ENCODE measurements at regions not wholly inside any gene's neighbourhood (a gene's known extent, or its start where the extent isn't known, plus 50 kb on each side); places are given as distances from the start of the nearest gene placed in this dataset.

DNA sequence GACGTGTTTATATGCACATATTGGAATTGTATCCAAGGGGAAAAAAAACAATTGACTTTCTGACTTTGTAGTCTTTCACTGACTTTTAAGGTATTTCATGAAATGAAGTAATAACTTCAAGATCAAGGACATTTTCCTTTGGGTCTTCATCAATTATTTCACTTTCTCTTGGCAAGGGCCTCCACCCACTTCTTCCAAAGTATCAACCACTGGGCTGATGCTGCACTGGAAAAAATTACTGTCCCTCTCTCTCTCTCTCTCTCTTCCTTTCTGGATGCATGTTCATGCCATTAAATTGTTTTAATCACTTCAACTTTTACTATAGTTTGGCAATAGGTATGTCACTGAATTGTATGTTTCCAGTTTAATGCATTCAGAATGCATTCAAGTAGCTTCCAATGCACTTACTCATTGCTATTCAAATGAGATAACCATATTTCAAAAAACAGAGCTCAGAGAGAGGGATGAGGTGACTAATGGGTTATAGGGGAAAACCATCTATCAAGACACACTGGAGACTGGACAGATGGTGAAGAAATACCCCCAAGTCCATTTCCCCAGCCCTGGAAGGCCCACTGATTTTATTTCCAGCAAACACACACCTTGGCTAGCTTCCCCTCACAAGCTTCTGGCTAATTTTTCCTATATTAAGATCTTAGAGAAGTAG lies 585.3 kb downstream of the EBF1 start:
- no peak for DNase-seq (ENCODE audit: low read depth in 1 of 2, low spot score in 1 of 2)
- peaks cover 2% of the 10 kb centered on the region for H3K27me3 ChIP-seq (ENCODE audit: insufficient read depth, poor library complexity, severe bottlenecking)
- no peak overlapping the region for H3K27ac ChIP-seq (replicated peaks)
- TF ChIP-seq, protein P1, sequence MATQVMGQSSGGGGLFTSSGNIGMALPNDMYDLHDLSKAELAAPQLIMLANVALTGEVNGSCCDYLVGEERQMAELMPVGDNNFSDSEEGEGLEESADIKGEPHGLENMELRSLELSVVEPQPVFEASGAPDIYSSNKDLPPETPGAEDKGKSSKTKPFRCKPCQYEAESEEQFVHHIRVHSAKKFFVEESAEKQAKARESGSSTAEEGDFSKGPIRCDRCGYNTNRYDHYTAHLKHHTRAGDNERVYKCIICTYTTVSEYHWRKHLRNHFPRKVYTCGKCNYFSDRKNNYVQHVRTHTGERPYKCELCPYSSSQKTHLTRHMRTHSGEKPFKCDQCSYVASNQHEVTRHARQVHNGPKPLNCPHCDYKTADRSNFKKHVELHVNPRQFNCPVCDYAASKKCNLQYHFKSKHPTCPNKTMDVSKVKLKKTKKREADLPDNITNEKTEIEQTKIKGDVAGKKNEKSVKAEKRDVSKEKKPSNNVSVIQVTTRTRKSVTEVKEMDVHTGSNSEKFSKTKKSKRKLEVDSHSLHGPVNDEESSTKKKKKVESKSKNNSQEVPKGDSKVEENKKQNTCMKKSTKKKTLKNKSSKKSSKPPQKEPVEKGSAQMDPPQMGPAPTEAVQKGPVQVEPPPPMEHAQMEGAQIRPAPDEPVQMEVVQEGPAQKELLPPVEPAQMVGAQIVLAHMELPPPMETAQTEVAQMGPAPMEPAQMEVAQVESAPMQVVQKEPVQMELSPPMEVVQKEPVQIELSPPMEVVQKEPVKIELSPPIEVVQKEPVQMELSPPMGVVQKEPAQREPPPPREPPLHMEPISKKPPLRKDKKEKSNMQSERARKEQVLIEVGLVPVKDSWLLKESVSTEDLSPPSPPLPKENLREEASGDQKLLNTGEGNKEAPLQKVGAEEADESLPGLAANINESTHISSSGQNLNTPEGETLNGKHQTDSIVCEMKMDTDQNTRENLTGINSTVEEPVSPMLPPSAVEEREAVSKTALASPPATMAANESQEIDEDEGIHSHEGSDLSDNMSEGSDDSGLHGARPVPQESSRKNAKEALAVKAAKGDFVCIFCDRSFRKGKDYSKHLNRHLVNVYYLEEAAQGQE (IDR thresholded peaks at IDR 0.05; ENCODE audit: insufficient replicate concordance, low read depth) = no peak
- H3K4me3 ChIP-seq (replicated peaks; ENCODE audit: insufficient read depth, low read length) = no peak overlapping the region

DNA sequence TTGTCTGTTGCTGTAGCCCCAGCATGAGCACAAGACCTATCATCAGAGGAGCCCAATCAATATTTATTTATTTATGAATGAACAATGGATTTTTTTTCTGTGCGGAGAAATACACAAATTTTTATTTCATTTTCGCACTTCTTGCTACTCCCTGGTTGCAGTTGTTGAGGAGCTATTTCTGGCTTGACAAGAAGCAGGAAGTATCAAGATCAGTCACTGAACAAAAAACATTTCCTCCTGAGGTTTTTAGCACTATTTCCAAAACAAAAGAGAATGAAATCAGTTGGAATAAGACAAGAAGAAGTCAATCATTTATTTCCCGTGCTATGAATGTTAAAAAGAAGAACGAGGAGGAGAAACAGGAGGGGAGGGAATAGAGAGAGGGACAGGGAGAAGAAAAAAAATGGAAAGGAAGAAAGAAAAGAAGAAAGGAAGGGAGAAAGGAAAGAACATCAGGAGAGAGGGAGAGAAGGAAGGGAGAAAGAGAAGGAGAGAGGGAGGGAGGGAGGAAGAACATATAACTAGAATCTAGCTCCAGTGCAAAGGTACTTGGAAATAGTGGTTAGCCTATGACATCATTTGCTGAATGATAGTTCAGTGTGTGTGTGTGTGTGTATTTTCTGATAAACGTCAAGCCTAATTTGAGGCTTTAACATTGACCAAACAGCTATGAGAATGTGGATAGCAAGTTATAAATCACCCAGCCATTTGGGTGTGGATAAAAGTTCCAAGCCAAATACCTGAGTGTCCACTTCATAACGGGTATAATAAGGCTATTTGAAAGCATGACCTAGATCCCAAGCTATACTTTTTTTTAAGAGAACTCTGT lies 586.0 kb downstream of the EBF1 start:
- DNase-seq (ENCODE audit: low read depth in 1 of 2, low spot score in 1 of 2) = no peak
- Histone ChIP-seq H3K27me3 (ENCODE audit: insufficient read depth, poor library complexity, severe bottlenecking) (peaks cover 2% of the 10 kb centered on the region), H3K4me3 (replicated peaks; ENCODE audit: insufficient read depth, low read length) (no peak overlapping the region), H3K27ac (replicated peaks) (no peak overlapping the region)
- TF ChIP-seq POLR2AphosphoS5 (IDR thresholded peaks at IDR 0.05; ENCODE audit: low read depth) (no peak), SPI1 (IDR thresholded peaks at IDR 0.05; ENCODE audit: borderline replicate concordance, low read depth) (no peak), GABPA (IDR thresholded peaks at IDR 0.05; ENCODE audit: low read depth) (no peak)
- TF ChIP-seq, protein P1 (IDR thresholded peaks at IDR 0.05; ENCODE audit: insufficient replicate concordance, low read depth) = no peak
- TF ChIP-seq, protein P2, sequence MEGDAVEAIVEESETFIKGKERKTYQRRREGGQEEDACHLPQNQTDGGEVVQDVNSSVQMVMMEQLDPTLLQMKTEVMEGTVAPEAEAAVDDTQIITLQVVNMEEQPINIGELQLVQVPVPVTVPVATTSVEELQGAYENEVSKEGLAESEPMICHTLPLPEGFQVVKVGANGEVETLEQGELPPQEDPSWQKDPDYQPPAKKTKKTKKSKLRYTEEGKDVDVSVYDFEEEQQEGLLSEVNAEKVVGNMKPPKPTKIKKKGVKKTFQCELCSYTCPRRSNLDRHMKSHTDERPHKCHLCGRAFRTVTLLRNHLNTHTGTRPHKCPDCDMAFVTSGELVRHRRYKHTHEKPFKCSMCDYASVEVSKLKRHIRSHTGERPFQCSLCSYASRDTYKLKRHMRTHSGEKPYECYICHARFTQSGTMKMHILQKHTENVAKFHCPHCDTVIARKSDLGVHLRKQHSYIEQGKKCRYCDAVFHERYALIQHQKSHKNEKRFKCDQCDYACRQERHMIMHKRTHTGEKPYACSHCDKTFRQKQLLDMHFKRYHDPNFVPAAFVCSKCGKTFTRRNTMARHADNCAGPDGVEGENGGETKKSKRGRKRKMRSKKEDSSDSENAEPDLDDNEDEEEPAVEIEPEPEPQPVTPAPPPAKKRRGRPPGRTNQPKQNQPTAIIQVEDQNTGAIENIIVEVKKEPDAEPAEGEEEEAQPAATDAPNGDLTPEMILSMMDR (IDR thresholded peaks at IDR 0.05; ENCODE audit: insufficient read depth, low read length) = no peak

DNA sequence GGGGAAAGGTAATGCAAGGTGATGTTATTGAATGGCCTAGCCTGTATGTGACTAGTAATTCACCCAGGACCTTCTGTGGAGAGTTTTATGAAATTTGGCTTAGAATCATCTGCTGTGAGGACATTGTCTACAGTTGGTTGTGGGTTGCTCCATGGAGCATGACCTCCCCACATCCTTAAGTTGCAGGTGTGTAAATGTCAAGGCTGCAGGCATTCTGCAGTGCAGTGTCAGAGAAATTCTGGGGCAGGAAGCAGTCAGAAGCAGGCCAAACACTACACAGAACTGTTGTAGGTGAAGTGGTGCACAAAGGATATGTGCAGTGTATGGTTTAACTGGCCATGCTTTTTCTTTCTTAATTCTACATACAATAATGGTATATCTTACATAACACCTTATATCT lies 588.3 kb downstream of the EBF1 start:
- Histone ChIP-seq H3K4me3 (replicated peaks; ENCODE audit: insufficient read depth, low read length) (no peak overlapping the region), H3K27ac (replicated peaks) (no peak overlapping the region), H3K27me3 (ENCODE audit: insufficient read depth, poor library complexity, severe bottlenecking) (peaks cover 2% of the 10 kb centered on the region)
- DNase-seq (ENCODE audit: low read depth in 1 of 2, low spot score in 1 of 2) = no peak
- TF ChIP-seq SPI1 (IDR thresholded peaks at IDR 0.05; ENCODE audit: borderline replicate concordance, low read depth) (no peak), GABPA (IDR thresholded peaks at IDR 0.05; ENCODE audit: low read depth) (no peak), POLR2AphosphoS5 (IDR thresholded peaks at IDR 0.05; ENCODE audit: low read depth) (no peak)
- TF ChIP-seq, protein P2 (IDR thresholded peaks at IDR 0.05; ENCODE audit: insufficient read depth, low read length) = no peak
- TF ChIP-seq, protein P1 (IDR thresholded peaks at IDR 0.05; ENCODE audit: insufficient replicate concordance, low read depth) = no peak

Data from HL-60 (cell line).